ENCODE measurements at regions not wholly inside any gene's neighbourhood (a gene's known extent, or its start where the extent isn't known, plus 50 kb on each side); places are given as distances from the start of the nearest gene placed in this dataset.
"Not testable (repeated sequence)": the region's sequence is repeated elsewhere in the genome, so short reads cannot be mapped to it uniquely, and the experiment has no call there.

GRCh38 chr21:16186742-16187141 lies 457.0 kb downstream of the USP25 start:
- DNase-seq, result no peak

- DNase-seq, result no peak
Measured at GRCh38 chr21:16187603-16188301, 458.0 kb downstream of the USP25 start.

- peak in 1 of 2 donors; percentile 26 for DNase-seq
Measured at GRCh38 chr21:16192902-16193301, 463.1 kb downstream of the USP25 start.

GRCh38 chr21:16193496-16194094 lies 463.8 kb downstream of the USP25 start:
- DNase-seq, result no peak

- peak; percentile 83 to 85 for DNase-seq
Measured at GRCh38 chr21:16194095-16194787, 464.5 kb downstream of the USP25 start.

- peak in 1 of 2 donors; percentile 13 for DNase-seq
Measured at GRCh38 chr21:16194788-16195537, 465.2 kb downstream of the USP25 start.

- DNase-seq, result peak; percentile 42 to 45
Measured at GRCh38 chr21:16195538-16195910, 465.7 kb downstream of the USP25 start.

- no peak for DNase-seq
Measured at GRCh38 chr21:16196001-16196400, 466.2 kb downstream of the USP25 start.

GRCh38 chr21:16198546-16198945 lies 468.8 kb downstream of the USP25 start:
- no peak for DNase-seq

GRCh38 chr21:16199539-16199938 lies 469.8 kb downstream of the USP25 start:
- no peak for DNase-seq

GRCh38 chr21:16201718-16202117 lies 471.9 kb downstream of the USP25 start:
- DNase-seq, result no peak

GRCh38 chr21:16205527-16205926 lies 475.7 kb downstream of the USP25 start:
- DNase-seq, result no peak

GRCh38 chr21:16211339-16212303 lies 481.8 kb downstream of the USP25 start:
- DNase-seq, result no peak

GRCh38 chr21:16213518-16213917 lies 483.7 kb downstream of the USP25 start:
- DNase-seq, result no peak

- DNase-seq, result no peak
Measured at GRCh38 chr21:16215193-16215592, 485.4 kb downstream of the USP25 start.

GRCh38 chr21:16215663-16216183 lies 485.9 kb downstream of the USP25 start:
- DNase-seq, result no peak

GRCh38 chr21:16216288-16216962 lies 486.6 kb downstream of the USP25 start:
- DNase-seq, result no peak

- DNase-seq, result no peak
Measured at GRCh38 chr21:16218682-16219343, 489.0 kb downstream of the USP25 start.

GRCh38 chr21:16224756-16225155 lies 495.0 kb downstream of the USP25 start:
- DNase-seq, result not testable (repeated sequence)

- DNase-seq, result no peak
Measured at GRCh38 chr21:16239659-16240265, 510.0 kb downstream of the USP25 start.
